SU-DHL-6 (cell line): ENCODE measurements at regions not wholly inside any gene's neighbourhood (a gene's known extent, or its start where the extent isn't known, plus 50 kb on each side); places are given as distances from the start of the nearest gene placed in this dataset.

Experiments used
- H2AFZ ChIP-seq: fragments of 200-600 bp; sonication (generic); 2 replicates; pipeline ENCODE4 v1.6.1; 2014; ENCODE audit warnings: low read depth, mild to moderate bottlenecking, moderate library complexity, mixed read lengths, antibody characterized with exemption, low read length; ENCODE audit not compliant: severe bottlenecking
- H3F3A ChIP-seq: fragments of 200-600 bp; shearing (Covaris generic); 2 replicates; pipeline ENCODE4 v1.6.0; 2016; ENCODE audit warnings: antibody characterized with exemption, mild to moderate bottlenecking; ENCODE audit not compliant: insufficient read depth
- H3K27ac ChIP-seq: fragments of 200-600 bp; sonication (generic); 2 replicates; pipeline ENCODE4 v1.5.1; 2016; ENCODE audit warnings: low read depth, mild to moderate bottlenecking, low read length, moderate library complexity, mixed read lengths
- H3K27me3 ChIP-seq: fragments of 200-600 bp; sonication (generic), shearing (Covaris generic); 2 replicates; pipeline ENCODE4 v1.6.0; 2014; ENCODE audit warnings: mild to moderate bottlenecking, low read length
- H3K36me3 ChIP-seq: fragments of 200-600 bp; sonication (generic); 2 replicates; pipeline ENCODE4 v1.6.1; 2014; ENCODE audit warnings: mild to moderate bottlenecking, low read length, mixed read lengths
- H3K4me2 ChIP-seq: fragments of 300-600, 200-600 bp; shearing (Covaris generic), sonication (generic); 2 replicates; pipeline ENCODE4 v1.6.0; 2014; ENCODE audit warnings: low read length, low read depth, mild to moderate bottlenecking; ENCODE audit not compliant: poor library complexity, severe bottlenecking
- H3K4me3 ChIP-seq: fragments of 200-600 bp; sonication (generic); 2 replicates; pipeline ENCODE4 v1.5.1; 2014; ENCODE audit warnings: antibody characterized with exemption, low read length, mild to moderate bottlenecking, mixed read lengths; ENCODE audit not compliant: insufficient read depth, poor library complexity, severe bottlenecking
- H3K79me2 ChIP-seq: fragments of 200-600 bp; sonication (generic); 2 replicates; pipeline ENCODE4 v1.6.1; 2014; ENCODE audit warnings: mild to moderate bottlenecking, low read length, moderate library complexity; ENCODE audit not compliant: insufficient read depth
- H3K9ac ChIP-seq: fragments of 200-600 bp; sonication (generic); 2 replicates; pipeline ENCODE4 v1.7.0; 2014; ENCODE audit warnings: mild to moderate bottlenecking, low read length
- H3K9me2 ChIP-seq: fragments of 200-600 bp; sonication (generic); replicated peaks from 2 replicates; pipeline ENCODE4 v1.6.1; 2014; ENCODE audit warnings: low read length; ENCODE audit not compliant: insufficient read depth
- H3K9me3 ChIP-seq: fragments of 200-600 bp; sonication (generic); 2 replicates; pipeline ENCODE4 v1.6.1; 2014; ENCODE audit warnings: low read length, mixed read lengths; ENCODE audit not compliant: insufficient read depth
- H4K20me1 ChIP-seq: fragments of 200-600 bp; sonication (generic); 2 replicates; pipeline ENCODE4 v1.6.1; 2014; ENCODE audit warnings: low read depth, mild to moderate bottlenecking, antibody characterized with exemption, low read length, moderate library complexity, mixed read lengths
- EZH2phosphoT487 ChIP-seq: fragments of 200-600 bp; sonication (generic), shearing (Covaris generic); conservative IDR thresholded peaks from 2 replicates; pipeline ENCODE4 v1.6.1; 2018; ENCODE audit warnings: mild to moderate bottlenecking, antibody characterized with exemption, low read length, moderate library complexity, mixed read lengths
- TF ChIP-seq, protein P1 (sequence below): fragments of 200-600 bp; sonication (generic); IDR thresholded peaks from one replicate; pipeline ENCODE4 v1.5.1; 2017; ENCODE audit warnings: antibody characterized with exemption, mild to moderate bottlenecking, low read length, moderate library complexity; ENCODE audit not compliant: insufficient read depth, poor library complexity, severe bottlenecking

DNA sequence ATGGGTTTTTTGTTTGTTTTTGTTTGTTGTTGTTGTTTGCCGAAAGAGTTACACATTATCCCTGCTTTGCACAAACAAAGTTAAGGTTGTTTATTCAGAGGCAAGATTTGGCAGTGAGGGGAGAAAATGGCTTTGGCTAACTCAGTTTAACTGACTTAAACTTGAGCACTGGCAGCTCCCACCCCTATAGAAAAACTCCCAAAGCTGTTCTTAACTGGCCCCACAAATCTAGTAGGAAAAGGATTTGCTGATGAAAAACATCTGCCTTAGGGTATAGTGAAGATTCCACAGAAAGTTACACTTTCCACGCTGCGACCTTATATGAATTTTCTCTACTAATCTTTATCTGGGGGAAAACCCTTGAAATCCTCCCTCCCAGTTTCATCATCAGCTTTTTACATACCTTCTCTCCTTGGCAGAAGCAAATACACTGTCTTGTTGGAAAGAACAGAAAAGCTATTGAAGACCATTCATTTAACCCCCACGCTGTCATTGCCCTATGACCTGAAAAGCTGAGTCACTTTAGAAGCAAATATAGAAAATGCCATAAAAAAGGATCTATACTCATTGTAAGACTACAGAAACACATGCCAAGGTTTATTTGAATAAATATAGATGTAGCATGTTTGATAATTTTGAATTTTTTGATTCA lies 551.7 kb downstream of the NR2F2 start:
- no peaks in the 10 kb centered on the region for H3K79me2 ChIP-seq
- no peaks in the 10 kb centered on the region for H3K36me3 ChIP-seq
- no peaks in the 10 kb centered on the region for H4K20me1 ChIP-seq
- no peaks in the 10 kb centered on the region for H3K9me3 ChIP-seq
- TF ChIP-seq, protein P1, sequence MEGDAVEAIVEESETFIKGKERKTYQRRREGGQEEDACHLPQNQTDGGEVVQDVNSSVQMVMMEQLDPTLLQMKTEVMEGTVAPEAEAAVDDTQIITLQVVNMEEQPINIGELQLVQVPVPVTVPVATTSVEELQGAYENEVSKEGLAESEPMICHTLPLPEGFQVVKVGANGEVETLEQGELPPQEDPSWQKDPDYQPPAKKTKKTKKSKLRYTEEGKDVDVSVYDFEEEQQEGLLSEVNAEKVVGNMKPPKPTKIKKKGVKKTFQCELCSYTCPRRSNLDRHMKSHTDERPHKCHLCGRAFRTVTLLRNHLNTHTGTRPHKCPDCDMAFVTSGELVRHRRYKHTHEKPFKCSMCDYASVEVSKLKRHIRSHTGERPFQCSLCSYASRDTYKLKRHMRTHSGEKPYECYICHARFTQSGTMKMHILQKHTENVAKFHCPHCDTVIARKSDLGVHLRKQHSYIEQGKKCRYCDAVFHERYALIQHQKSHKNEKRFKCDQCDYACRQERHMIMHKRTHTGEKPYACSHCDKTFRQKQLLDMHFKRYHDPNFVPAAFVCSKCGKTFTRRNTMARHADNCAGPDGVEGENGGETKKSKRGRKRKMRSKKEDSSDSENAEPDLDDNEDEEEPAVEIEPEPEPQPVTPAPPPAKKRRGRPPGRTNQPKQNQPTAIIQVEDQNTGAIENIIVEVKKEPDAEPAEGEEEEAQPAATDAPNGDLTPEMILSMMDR, result no peak
- no peak for TF ChIP-seq EZH2phosphoT487
- H3K9ac ChIP-seq, result no peak overlapping the region
- H3K27ac ChIP-seq, result no peak overlapping the region
- no peak overlapping the region for H3K4me3 ChIP-seq
- H3F3A ChIP-seq, result no peaks in the 10 kb centered on the region
- H3K27me3 ChIP-seq, result no peaks in the 10 kb centered on the region
- H3K4me2 ChIP-seq, result no peak overlapping the region
- no peak overlapping the region for H2AFZ ChIP-seq
- no peaks in the 10 kb centered on the region for H3K9me2 ChIP-seq

DNA sequence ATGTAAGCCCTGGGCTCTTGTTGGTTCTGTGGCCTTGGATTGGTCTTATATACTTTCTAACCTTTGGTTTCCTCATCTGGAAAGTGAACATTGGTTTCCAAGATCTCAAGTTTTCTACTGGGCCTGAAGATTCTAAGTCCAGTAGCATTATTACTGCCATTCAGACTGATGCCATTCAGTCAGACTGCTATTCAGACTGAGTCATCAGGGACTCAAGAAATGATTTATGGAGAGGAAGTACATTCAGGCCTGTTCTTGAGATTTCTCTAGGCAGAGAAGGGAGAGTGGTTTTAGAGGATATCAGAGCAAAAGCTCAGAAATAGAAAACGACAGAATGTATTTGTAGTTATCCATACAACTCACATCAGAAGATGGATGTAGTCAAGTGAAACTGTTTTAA lies 557.2 kb downstream of the NR2F2 start:
- Histone ChIP-seq H3K36me3 (no peaks in the 10 kb centered on the region), H3K9me3 (no peaks in the 10 kb centered on the region), H2AFZ (no peak overlapping the region), H3K4me2 (no peak overlapping the region), H3K4me3 (no peak overlapping the region), H3K9me2 (no peaks in the 10 kb centered on the region), H3K27me3 (no peaks in the 10 kb centered on the region; the same call in 1 of the 2 replicates), H4K20me1 (no peaks in the 10 kb centered on the region), H3K79me2 (no peaks in the 10 kb centered on the region), H3F3A (no peaks in the 10 kb centered on the region), H3K27ac (no peak overlapping the region), H3K9ac (no peak overlapping the region)
- TF ChIP-seq, protein P1, result no peak
- TF ChIP-seq EZH2phosphoT487, result no peak

DNA sequence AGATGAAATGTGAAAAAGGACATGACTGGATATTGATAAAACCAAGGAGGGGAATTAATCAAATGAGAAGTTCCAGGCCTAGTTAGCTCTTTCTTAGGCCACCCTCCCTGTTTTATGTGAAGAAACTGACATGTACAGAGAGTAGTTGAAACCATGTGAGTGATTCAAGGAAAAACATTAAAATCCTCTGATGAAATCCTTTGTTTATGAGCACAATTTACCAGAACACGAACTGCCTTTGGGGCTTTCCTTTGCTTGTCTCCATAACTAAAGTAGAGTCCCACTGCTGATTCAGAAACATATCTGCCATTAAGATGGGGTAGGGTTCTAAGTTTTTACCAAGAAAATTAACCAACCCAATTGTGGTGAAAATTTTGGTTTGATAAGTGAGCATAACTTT lies 558.3 kb downstream of the NR2F2 start:
- TF ChIP-seq EZH2phosphoT487, result no peak
- TF ChIP-seq, protein P1, result no peak
- Histone ChIP-seq H4K20me1 (no peaks in the 10 kb centered on the region), H3K36me3 (no peaks in the 10 kb centered on the region), H2AFZ (no peak overlapping the region), H3K9me2 (no peaks in the 10 kb centered on the region), H3K4me2 (no peak overlapping the region), H3F3A (no peaks in the 10 kb centered on the region), H3K9ac (no peak overlapping the region), H3K9me3 (no peaks in the 10 kb centered on the region), H3K79me2 (no peaks in the 10 kb centered on the region), H3K27ac (no peak overlapping the region), H3K27me3 (no peaks in the 10 kb centered on the region; the same call in 1 of the 2 replicates), H3K4me3 (no peak overlapping the region)
